ENCODE measurements at regions not wholly inside any gene's neighbourhood (a gene's known extent, or its start where the extent isn't known, plus 50 kb on each side); places are given as distances from the start of the nearest gene placed in this dataset.
A peak's percentile ranks its signal among the peaks of the same experiment; 100 is the strongest.

DNA sequence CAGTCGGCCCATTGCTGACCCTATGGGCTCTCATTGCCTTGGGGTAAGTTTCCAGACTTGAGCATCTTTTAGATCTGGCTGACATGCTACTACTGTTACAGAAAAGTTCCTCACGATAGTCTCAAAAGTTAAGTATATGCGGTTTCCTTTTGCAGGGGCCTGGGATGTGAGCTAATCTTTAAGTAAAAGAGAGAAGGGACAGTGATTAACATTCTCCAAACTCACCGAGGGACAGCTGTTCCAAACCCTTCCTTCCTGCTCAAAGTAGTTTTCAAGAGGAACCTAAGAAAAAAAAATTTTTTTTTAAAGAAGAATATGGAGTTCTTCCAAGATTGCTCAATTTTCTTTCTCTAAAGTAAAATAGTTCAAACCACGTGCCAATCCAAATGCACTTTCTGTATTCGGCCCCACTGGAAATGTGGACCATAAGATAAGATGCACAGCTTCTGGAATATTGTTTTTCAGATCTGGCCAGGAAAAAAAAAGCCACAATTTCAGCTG lies 168.0 kb upstream of the SPRY4 start:
- no CpG with 5 or more reads among the region's 6 CpGs for WGBS (ENCODE audit: extremely low coverage, insufficient coverage, low lambda C conversion rate)
- no peaks in the 10 kb centered on the region for H3K27me3 ChIP-seq (ENCODE audit: insufficient read depth, low read length, poor library complexity)
- no peak overlapping the region for H3K27ac ChIP-seq (ENCODE audit: low read depth, low read length)

DNA sequence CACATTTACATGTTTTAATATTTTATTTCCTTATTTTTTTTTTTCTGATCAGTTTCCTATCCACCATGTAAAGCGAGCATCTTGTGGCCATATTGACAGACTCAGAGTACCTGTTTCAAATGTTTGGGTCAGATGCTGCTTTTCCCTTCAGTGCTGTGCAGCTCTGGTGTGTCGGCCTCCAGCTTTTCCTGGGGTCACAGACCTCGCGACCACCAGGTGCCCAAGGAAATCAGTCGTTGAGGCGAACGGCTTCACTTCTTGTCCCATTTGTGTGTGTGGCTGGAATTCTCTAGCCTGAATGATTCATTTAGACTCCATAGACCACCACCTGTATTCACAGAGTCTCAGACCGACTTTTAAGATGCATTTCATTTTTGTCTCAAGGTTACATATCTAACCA lies 166.9 kb upstream of the SPRY4 start:
- H3K4me3 ChIP-seq (ENCODE audit: low read length), result no peak overlapping the region
- no peak overlapping the region for H3K4me2 ChIP-seq (ENCODE audit: low read length)
- peak overlapping the region; percentile 69 for H3K18ac ChIP-seq (ENCODE audit: low read length)
- no peaks in the 10 kb centered on the region for H3K79me1 ChIP-seq (ENCODE audit: low read length)
- no peak overlapping the region for H2BK120ac ChIP-seq (ENCODE audit: low read depth, low read length)
- H3K4ac ChIP-seq (ENCODE audit: low read depth, low read length), result no peak overlapping the region
- H3K27me3 ChIP-seq (ENCODE audit: insufficient read depth, low read length, poor library complexity), result no peaks in the 10 kb centered on the region
- H3K23ac ChIP-seq (ENCODE audit: low read length), result no peak overlapping the region
- no peak overlapping the region for H2BK5ac ChIP-seq (ENCODE audit: low read length)
- no peak overlapping the region for H3K27ac ChIP-seq (ENCODE audit: low read depth, low read length)
- WGBS (ENCODE audit: extremely low coverage, insufficient coverage, low lambda C conversion rate), result no CpG with 5 or more reads among the region's 8 CpGs
- H3K79me2 ChIP-seq (ENCODE audit: control insufficient read depth, insufficient read depth, low read length), result no peaks in the 10 kb centered on the region
- H3K56ac ChIP-seq (ENCODE audit: low read length), result peak overlapping the region; percentile 6
- H4K5ac ChIP-seq (ENCODE audit: low read length), result no peak overlapping the region
- no peaks in the 10 kb centered on the region for H3K36me3 ChIP-seq (ENCODE audit: control insufficient read depth, insufficient read depth, low read length)
- DNase-seq, result no peak
- H3K4me1 ChIP-seq (ENCODE audit: control insufficient read depth, low read depth, low read length), result no peaks in the 10 kb centered on the region
- no peak overlapping the region for H2BK15ac ChIP-seq (replicated peaks; ENCODE audit: low read depth)
- H3K9ac ChIP-seq (ENCODE audit: low read length), result no peak overlapping the region
- H4K8ac ChIP-seq (ENCODE audit: low read depth, low read length), result no peak overlapping the region
- H2AK5ac ChIP-seq (ENCODE audit: low read length), result no peak overlapping the region

More for the DNA sequence above, 168.0 kb upstream of the SPRY4 start:
- Histone ChIP-seq H3K23ac (ENCODE audit: low read length) (no peak overlapping the region), H3K4ac (ENCODE audit: low read depth, low read length) (no peak overlapping the region), H2BK15ac (replicated peaks; ENCODE audit: low read depth) (peak overlapping the region; percentile 66), H3K4me1 (ENCODE audit: control insufficient read depth, low read depth, low read length) (no peaks in the 10 kb centered on the region), H4K8ac (ENCODE audit: low read depth, low read length) (no peak overlapping the region), H3K56ac (ENCODE audit: low read length) (no peak overlapping the region), H2AK5ac (ENCODE audit: low read length) (no peak overlapping the region), H3K79me1 (ENCODE audit: low read length) (no peaks in the 10 kb centered on the region), H3K18ac (ENCODE audit: low read length) (peak overlapping the region; percentile 51), H3K4me3 (ENCODE audit: low read length) (no peak overlapping the region), H3K36me3 (ENCODE audit: control insufficient read depth, insufficient read depth, low read length) (no peaks in the 10 kb centered on the region), H3K9ac (ENCODE audit: low read length) (no peak overlapping the region), H2BK5ac (ENCODE audit: low read length) (no peak overlapping the region), H4K5ac (ENCODE audit: low read length) (no peak overlapping the region), H3K79me2 (ENCODE audit: control insufficient read depth, insufficient read depth, low read length) (no peaks in the 10 kb centered on the region), H2BK120ac (ENCODE audit: low read depth, low read length) (no peak overlapping the region), H3K4me2 (ENCODE audit: low read length) (no peak overlapping the region)
- DNase-seq, result no peak

DNA sequence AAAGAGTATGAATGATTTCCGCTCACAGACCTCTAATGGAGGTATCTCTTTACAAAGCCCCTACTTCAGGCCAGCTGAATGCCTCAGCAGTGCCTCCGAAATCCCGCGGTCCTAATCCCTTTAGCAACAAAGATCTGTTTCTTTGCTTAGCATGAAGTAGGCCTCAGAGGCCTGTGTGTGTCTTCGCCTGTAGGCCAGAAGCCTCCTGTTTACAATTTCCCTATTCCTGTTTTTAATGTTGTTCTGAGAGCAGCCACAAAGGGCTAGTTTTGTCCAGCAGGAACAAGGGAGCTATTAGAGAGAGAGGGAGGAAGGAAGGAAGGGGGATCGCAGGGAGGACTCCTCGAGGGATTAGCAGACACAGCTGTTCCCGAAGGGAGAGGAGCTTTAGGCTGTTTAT lies 166.4 kb upstream of the SPRY4 start:
- Histone ChIP-seq H3K4me1 (ENCODE audit: control insufficient read depth, low read depth, low read length) (no peaks in the 10 kb centered on the region), H3K36me3 (ENCODE audit: control insufficient read depth, insufficient read depth, low read length) (no peaks in the 10 kb centered on the region), H3K4ac (ENCODE audit: low read depth, low read length) (peak overlapping the region; percentile 57), H3K23ac (ENCODE audit: low read length) (no peak overlapping the region), H3K9ac (ENCODE audit: low read length) (peak overlapping the region; percentile 39), H3K18ac (ENCODE audit: low read length) (peak overlapping the region; percentile 69), H2BK5ac (ENCODE audit: low read length) (no peak overlapping the region), H3K79me2 (ENCODE audit: control insufficient read depth, insufficient read depth, low read length) (no peaks in the 10 kb centered on the region), H3K56ac (ENCODE audit: low read length) (peak overlapping the region; percentile 74), H3K4me2 (ENCODE audit: low read length) (no peak overlapping the region), H3K27ac (ENCODE audit: low read depth, low read length) (no peak overlapping the region), H2BK15ac (replicated peaks; ENCODE audit: low read depth) (no peak overlapping the region), H4K5ac (ENCODE audit: low read length) (no peak overlapping the region), H3K27me3 (ENCODE audit: insufficient read depth, low read length, poor library complexity) (no peaks in the 10 kb centered on the region), H3K79me1 (ENCODE audit: low read length) (no peaks in the 10 kb centered on the region), H4K8ac (ENCODE audit: low read depth, low read length) (no peak overlapping the region), H2BK120ac (ENCODE audit: low read depth, low read length) (no peak overlapping the region), H2AK5ac (ENCODE audit: low read length) (no peak overlapping the region), H3K4me3 (ENCODE audit: low read length) (no peak overlapping the region)
- WGBS (ENCODE audit: extremely low coverage, insufficient coverage, low lambda C conversion rate), result no CpG with 5 or more reads among the region's 8 CpGs
- peak; percentile 57 for DNase-seq

DNA sequence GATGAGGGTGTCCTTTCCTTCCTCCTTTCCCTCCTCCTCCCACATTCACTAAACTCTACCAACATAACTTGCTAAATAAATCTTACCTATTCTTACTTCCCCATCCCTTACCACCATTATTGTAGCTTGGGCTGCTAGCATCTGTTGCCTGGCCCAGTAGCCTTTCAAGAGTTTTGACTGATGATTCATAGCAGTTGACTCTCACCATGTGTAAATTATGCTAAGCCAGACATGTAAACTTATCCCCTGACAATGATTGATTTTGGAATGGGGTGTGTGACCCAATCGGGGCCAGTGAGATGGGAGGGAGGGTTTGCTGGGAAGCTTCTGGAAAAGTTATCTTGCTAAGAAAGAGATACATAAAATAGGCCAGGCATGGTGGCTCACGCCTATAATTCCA lies 161.8 kb upstream of the SPRY4 start:
- no peak for DNase-seq
- H3K27ac ChIP-seq (ENCODE audit: low read depth, low read length), result no peak overlapping the region
- H3K56ac ChIP-seq (ENCODE audit: low read length), result no peak overlapping the region
- H3K4me2 ChIP-seq (ENCODE audit: low read length), result no peak overlapping the region
- no peak overlapping the region for H3K4ac ChIP-seq (ENCODE audit: low read depth, low read length)
- H2AK5ac ChIP-seq (ENCODE audit: low read length), result no peak overlapping the region
- no peak overlapping the region for H2BK120ac ChIP-seq (ENCODE audit: low read depth, low read length)
- no peak overlapping the region for H4K8ac ChIP-seq (ENCODE audit: low read depth, low read length)
- no CpG with 5 or more reads among the region's 2 CpGs for WGBS (ENCODE audit: extremely low coverage, insufficient coverage, low lambda C conversion rate)
- no peaks in the 10 kb centered on the region for H3K79me2 ChIP-seq (ENCODE audit: control insufficient read depth, insufficient read depth, low read length)
- no peak overlapping the region for H3K4me3 ChIP-seq (ENCODE audit: low read length)
- H2BK5ac ChIP-seq (ENCODE audit: low read length), result no peak overlapping the region
- no peak overlapping the region for H3K9ac ChIP-seq (ENCODE audit: low read length)
- H3K36me3 ChIP-seq (ENCODE audit: control insufficient read depth, insufficient read depth, low read length), result no peaks in the 10 kb centered on the region
- H2BK15ac ChIP-seq (replicated peaks; ENCODE audit: low read depth), result no peak overlapping the region
- H3K4me1 ChIP-seq (ENCODE audit: control insufficient read depth, low read depth, low read length), result no peaks in the 10 kb centered on the region
- no peaks in the 10 kb centered on the region for H3K79me1 ChIP-seq (ENCODE audit: low read length)
- H3K23ac ChIP-seq (ENCODE audit: low read length), result no peak overlapping the region
- no peak overlapping the region for H4K5ac ChIP-seq (ENCODE audit: low read length)
- no peak overlapping the region for H3K18ac ChIP-seq (ENCODE audit: low read length)
- no peaks in the 10 kb centered on the region for H3K27me3 ChIP-seq (ENCODE audit: insufficient read depth, low read length, poor library complexity)

DNA sequence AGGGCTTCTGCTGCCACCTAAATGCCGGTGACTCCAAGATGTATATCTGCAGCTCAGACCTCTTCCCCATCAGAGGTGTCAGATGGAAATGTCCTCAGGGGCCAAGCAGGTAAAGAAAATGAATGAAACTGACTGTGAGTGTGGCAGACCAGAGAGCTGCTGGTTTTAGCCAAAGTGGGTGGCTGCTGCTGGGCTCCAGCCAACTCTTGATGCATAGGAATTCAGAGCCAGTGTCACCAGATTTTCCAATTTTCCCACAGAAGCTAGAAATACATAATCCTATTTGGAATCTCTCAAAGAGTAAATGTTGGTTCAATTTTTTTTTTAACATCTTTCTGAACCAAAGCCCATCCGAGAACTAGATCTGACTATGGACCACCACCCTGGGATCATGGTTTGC lies 161.2 kb upstream of the SPRY4 start:
- H3K79me1 ChIP-seq (ENCODE audit: low read length), result no peaks in the 10 kb centered on the region
- H2BK15ac ChIP-seq (replicated peaks; ENCODE audit: low read depth), result no peak overlapping the region
- H3K18ac ChIP-seq (ENCODE audit: low read length), result no peak overlapping the region
- no peak overlapping the region for H2BK120ac ChIP-seq (ENCODE audit: low read depth, low read length)
- no peaks in the 10 kb centered on the region for H3K4me1 ChIP-seq (ENCODE audit: control insufficient read depth, low read depth, low read length)
- no peak overlapping the region for H3K4me3 ChIP-seq (ENCODE audit: low read length)
- H3K79me2 ChIP-seq (ENCODE audit: control insufficient read depth, insufficient read depth, low read length), result no peaks in the 10 kb centered on the region
- no peak overlapping the region for H3K27ac ChIP-seq (ENCODE audit: low read depth, low read length)
- H3K4me2 ChIP-seq (ENCODE audit: low read length), result no peak overlapping the region
- no peak overlapping the region for H2BK5ac ChIP-seq (ENCODE audit: low read length)
- H3K4ac ChIP-seq (ENCODE audit: low read depth, low read length), result no peak overlapping the region
- no peak overlapping the region for H3K9ac ChIP-seq (ENCODE audit: low read length)
- no peak for DNase-seq
- H3K36me3 ChIP-seq (ENCODE audit: control insufficient read depth, insufficient read depth, low read length), result no peaks in the 10 kb centered on the region
- no peak overlapping the region for H3K56ac ChIP-seq (ENCODE audit: low read length)
- no peak overlapping the region for H3K23ac ChIP-seq (ENCODE audit: low read length)
- no peaks in the 10 kb centered on the region for H3K27me3 ChIP-seq (ENCODE audit: insufficient read depth, low read length, poor library complexity)
- no peak overlapping the region for H4K5ac ChIP-seq (ENCODE audit: low read length)
- WGBS (ENCODE audit: extremely low coverage, insufficient coverage, low lambda C conversion rate), result no CpG with 5 or more reads among the region's 2 CpGs
- no peak overlapping the region for H2AK5ac ChIP-seq (ENCODE audit: low read length)
- H4K8ac ChIP-seq (ENCODE audit: low read depth, low read length), result no peak overlapping the region

DNA sequence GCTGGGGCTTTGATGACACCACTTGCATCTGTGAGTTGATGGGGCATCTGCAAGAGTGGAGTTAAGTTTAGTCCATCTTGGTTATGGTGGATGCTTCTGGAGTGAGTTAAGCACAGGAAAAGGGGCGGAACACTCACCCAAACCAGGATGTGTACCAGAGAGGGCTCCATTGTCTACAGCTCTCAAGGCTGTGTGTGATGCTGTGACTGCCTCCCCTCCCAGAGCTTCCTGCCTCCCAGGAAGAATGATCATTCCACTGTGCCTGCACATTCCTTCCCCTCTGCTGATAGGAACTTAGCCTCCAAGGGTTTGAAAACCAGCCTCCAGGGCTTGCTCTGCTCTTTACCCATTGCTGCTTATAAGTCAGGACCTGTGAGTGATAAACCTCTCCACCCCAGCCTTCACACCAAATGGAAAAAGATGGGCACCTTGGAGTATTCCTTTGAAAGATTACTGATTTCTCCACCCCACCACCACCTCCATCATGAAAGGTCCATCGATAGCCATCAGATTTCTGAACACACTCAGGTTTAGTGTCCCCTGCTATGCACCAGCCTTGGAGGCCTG lies 160.1 kb upstream of the SPRY4 start:
- peak; percentile 89 for DNase-seq
- Histone ChIP-seq H3K36me3 (ENCODE audit: control insufficient read depth, insufficient read depth, low read length) (no peaks in the 10 kb centered on the region), H3K4ac (ENCODE audit: low read depth, low read length) (no peak overlapping the region), H3K27me3 (ENCODE audit: insufficient read depth, low read length, poor library complexity) (no peaks in the 10 kb centered on the region), H2BK15ac (replicated peaks; ENCODE audit: low read depth) (no peak overlapping the region), H3K23ac (ENCODE audit: low read length) (no peak overlapping the region), H2BK5ac (ENCODE audit: low read length) (no peak overlapping the region), H3K4me2 (ENCODE audit: low read length) (no peak overlapping the region), H3K56ac (ENCODE audit: low read length) (no peak overlapping the region), H3K18ac (ENCODE audit: low read length) (no peak overlapping the region), H3K4me3 (ENCODE audit: low read length) (no peak overlapping the region), H2BK120ac (ENCODE audit: low read depth, low read length) (no peak overlapping the region), H4K8ac (ENCODE audit: low read depth, low read length) (no peak overlapping the region), H3K9ac (ENCODE audit: low read length) (no peak overlapping the region), H2AK5ac (ENCODE audit: low read length) (peak overlapping the region; percentile 49), H4K5ac (ENCODE audit: low read length) (no peak overlapping the region), H3K79me1 (ENCODE audit: low read length) (no peaks in the 10 kb centered on the region), H3K79me2 (ENCODE audit: control insufficient read depth, insufficient read depth, low read length) (no peaks in the 10 kb centered on the region), H3K27ac (ENCODE audit: low read depth, low read length) (peak overlapping the region; percentile 1), H3K4me1 (ENCODE audit: control insufficient read depth, low read depth, low read length) (no peaks in the 10 kb centered on the region)
- WGBS (ENCODE audit: extremely low coverage, insufficient coverage, low lambda C conversion rate), result no CpG with 5 or more reads among the region's 2 CpGs

All from mesendoderm (in vitro differentiated cells).